SK-N-MC (cell line): ENCODE measurements at regions not wholly inside any gene's neighbourhood (a gene's known extent, or its start where the extent isn't known, plus 50 kb on each side); places are given as distances from the start of the nearest gene placed in this dataset.

Experiments
- DNase-seq: peaks from one replicate; pipeline ENCODE4 v3.0.0-alpha.2; 2011; ENCODE audit warnings: low read depth, low spot score
- H3K27ac ChIP-seq: fragments of 200-600 bp; sonication (generic); 2 replicates; pipeline ENCODE4 v1.5.1; 2016; ENCODE audit warnings: mixed run types
- H3K36me3 ChIP-seq: fragments of 200-600 bp; sonication (generic); 2 replicates; pipeline ENCODE4 v1.6.1; 2017; ENCODE audit warnings: antibody characterized with exemption, low read length, mixed read lengths; ENCODE audit not compliant: insufficient read depth
- H3K4me3 ChIP-seq: fragments of 200-600 bp; sonication (generic); 2 replicates; pipeline ENCODE4 v1.5.1; 2016
- H3K9ac ChIP-seq: fragments of 200-600 bp; sonication (generic); 2 replicates; pipeline ENCODE4 v1.8.0; 2017; ENCODE audit warnings: mixed run types, mixed read lengths; ENCODE audit not compliant: insufficient read length
- H3K9me3 ChIP-seq: fragments of 200-600 bp; sonication (generic); 2 replicates; pipeline ENCODE4 v1.6.1; 2017; ENCODE audit warnings: low read depth, mild to moderate bottlenecking, antibody characterized with exemption, low read length, moderate library complexity, mixed read lengths
- EZH2 ChIP-seq: fragments of 200-600 bp; sonication (generic); IDR thresholded peaks from one replicate; pipeline ENCODE4 v1.6.1; 2017; ENCODE audit warnings: antibody characterized with exemption
- FOXP2 ChIP-seq: optimal IDR thresholded peaks from 2 replicates; pipeline ENCODE3; 2011; ENCODE audit warnings: mild to moderate bottlenecking, moderate library complexity; ENCODE audit not compliant: insufficient read depth; ENCODE audit errors: extremely low read length, control extremely low read depth
- POLR2AphosphoS5 ChIP-seq: IDR thresholded peaks from 2 replicates; pipeline ENCODE4 v1.6.1; 2012; ENCODE audit warnings: mild to moderate bottlenecking, low read depth, low read length, borderline replicate concordance

DNA sequence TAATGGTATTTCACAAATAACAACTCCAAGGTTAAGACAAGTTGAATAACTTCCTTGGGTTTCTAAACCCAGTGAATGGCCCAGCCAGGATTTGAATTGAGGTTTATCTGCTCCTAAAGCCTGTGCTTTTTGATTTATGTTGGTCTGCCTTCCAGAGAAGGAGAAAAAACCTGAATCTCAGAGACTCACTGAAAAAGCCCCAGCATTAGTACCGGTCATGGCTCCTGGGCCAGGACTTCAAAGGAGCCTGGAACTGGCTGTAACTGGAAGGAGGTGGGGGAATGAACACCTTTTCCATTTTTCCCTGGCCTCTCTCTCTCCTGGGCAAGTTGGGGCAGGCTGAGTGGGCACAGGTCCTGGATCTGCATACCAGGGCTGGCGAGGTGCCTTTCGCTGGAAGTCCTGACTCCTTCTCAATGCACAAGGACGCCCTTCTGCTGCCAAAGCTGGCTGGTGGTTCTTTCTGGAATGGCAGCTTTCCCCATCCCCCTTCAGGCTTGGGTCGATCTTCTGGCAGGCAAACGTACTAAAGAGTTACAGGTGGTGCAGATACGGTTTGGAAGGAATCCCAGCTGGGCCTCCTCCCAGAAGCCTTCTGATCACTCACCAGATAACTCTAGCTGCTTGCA is 268.2 kb downstream of the PTEN start:
- Histone ChIP-seq H3K27ac (no peak overlapping the region), H3K9me3 (no peaks in the 10 kb centered on the region), H3K9ac (no peak overlapping the region), H3K4me3 (no peak overlapping the region), H3K36me3 (no peaks in the 10 kb centered on the region)
- no peak for TF ChIP-seq POLR2AphosphoS5
- no peak for TF ChIP-seq EZH2
- no peak for TF ChIP-seq FOXP2
- no peak for DNase-seq

DNA sequence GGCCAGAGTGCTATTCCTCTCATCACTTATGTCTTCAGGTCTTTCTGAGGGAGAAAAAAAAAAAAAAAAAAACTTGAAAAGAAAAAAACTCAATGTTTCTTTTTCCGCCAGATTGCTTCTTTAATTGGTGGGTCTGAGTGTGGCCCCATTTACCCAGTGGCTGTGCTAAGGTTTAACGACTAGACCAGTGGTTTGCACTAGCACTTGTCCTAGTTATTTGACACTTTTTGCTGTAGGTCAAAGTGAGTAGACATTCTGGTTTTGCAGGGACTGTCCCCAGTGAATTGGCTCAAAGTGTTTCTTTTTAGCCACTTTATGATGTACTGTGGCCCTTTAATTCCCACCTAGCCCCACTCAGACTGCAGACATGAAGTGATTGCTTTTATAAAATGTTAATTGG is 273.3 kb downstream of the PTEN start:
- Histone ChIP-seq H3K9me3 (no peaks in the 10 kb centered on the region), H3K4me3 (no peak overlapping the region)

GRCh38 chr10:88138319-88138848 is 275.0 kb downstream of the PTEN start:
- Histone ChIP-seq H3K9ac (no peak overlapping the region), H3K4me3 (no peak overlapping the region), H3K36me3 (no peaks in the 10 kb centered on the region), H3K27ac (no peak overlapping the region), H3K9me3 (no peaks in the 10 kb centered on the region)
- DNase-seq = no peak
- TF ChIP-seq EZH2 = no peak
- no peak for TF ChIP-seq FOXP2
- no peak for TF ChIP-seq POLR2AphosphoS5

More for the DNA sequence above, 273.3 kb downstream of the PTEN start:
- no peak for DNase-seq
- Histone ChIP-seq H3K36me3 (no peaks in the 10 kb centered on the region), H3K9ac (no peak overlapping the region), H3K27ac (no peak overlapping the region)
- TF ChIP-seq EZH2 = no peak
- no peak for TF ChIP-seq POLR2AphosphoS5
- TF ChIP-seq FOXP2 = no peak

GRCh38 chr10:88147000-88147798 is 283.8 kb downstream of the PTEN start:
- no peaks in the 10 kb centered on the region for H3K9me3 ChIP-seq
- no peak overlapping the region for H3K9ac ChIP-seq
- no peaks in the 10 kb centered on the region for H3K36me3 ChIP-seq
- H3K27ac ChIP-seq = no peak overlapping the region
- H3K4me3 ChIP-seq = no peak overlapping the region
- TF ChIP-seq POLR2AphosphoS5 (no peak), EZH2 (no peak), FOXP2 (no peak)
- DNase-seq = no peak

GRCh38 chr10:88149906-88150305 is 286.5 kb downstream of the PTEN start:
- Histone ChIP-seq H3K9me3 (no peaks in the 10 kb centered on the region), H3K4me3 (no peak overlapping the region), H3K9ac (no peak overlapping the region), H3K27ac (no peak overlapping the region), H3K36me3 (no peaks in the 10 kb centered on the region)
- TF ChIP-seq FOXP2 = no peak
- TF ChIP-seq POLR2AphosphoS5 = no peak
- no peak for TF ChIP-seq EZH2
- DNase-seq = no peak

DNA sequence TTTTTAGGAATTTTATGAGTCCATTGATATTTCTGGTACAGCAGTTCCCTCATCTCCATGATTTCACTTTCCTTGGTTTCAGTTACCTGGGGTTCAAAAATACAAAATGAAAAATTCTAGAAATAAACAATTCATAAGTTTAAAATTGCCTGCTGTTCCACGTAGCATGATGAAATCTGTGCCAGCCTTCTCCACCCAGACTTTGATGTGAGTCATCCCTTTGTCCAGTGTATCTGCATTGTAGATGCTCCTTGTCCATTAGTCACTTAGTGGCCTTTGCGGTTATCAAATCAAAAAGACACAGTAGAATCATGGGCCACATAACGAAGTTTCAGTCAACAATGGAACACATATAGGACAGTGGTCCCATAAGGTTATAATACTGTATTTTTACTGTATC is 286.9 kb downstream of the PTEN start:
- H3K36me3 ChIP-seq = no peaks in the 10 kb centered on the region
- DNase-seq = no peak
- TF ChIP-seq EZH2 = no peak
- no peak for TF ChIP-seq FOXP2
- no peak for TF ChIP-seq POLR2AphosphoS5
- H3K27ac ChIP-seq = no peak overlapping the region
- no peak overlapping the region for H3K4me3 ChIP-seq
- H3K9ac ChIP-seq = no peak overlapping the region
- H3K9me3 ChIP-seq = no peaks in the 10 kb centered on the region

DNA sequence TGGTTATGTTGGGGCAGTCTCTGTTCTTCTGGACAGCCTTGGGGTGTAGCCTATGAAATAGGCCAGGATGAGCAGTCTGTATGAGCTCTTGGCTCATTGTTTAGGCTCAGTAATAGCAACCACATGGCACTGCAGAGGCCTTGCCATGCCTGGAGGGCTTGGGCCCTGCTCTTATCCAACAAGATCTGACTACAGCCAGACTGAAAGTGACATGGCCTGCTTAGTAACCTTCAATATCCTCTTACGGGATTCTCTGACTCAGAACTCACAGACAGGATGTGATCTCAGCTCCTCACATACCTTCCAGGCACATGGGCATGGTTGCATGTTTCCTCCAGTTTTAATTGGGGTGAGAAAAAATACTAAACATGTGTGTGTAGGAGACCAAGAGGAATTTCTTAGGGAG is 289.3 kb downstream of the PTEN start:
- Histone ChIP-seq H3K4me3 (no peak overlapping the region), H3K9me3 (no peaks in the 10 kb centered on the region), H3K36me3 (no peaks in the 10 kb centered on the region), H3K9ac (no peak overlapping the region), H3K27ac (no peak overlapping the region)
- no peak for DNase-seq
- TF ChIP-seq EZH2 (no peak), FOXP2 (no peak), POLR2AphosphoS5 (no peak)

GRCh38 chr10:88154596-88155250 is 291.3 kb downstream of the PTEN start:
- Histone ChIP-seq H3K27ac (no peak overlapping the region), H3K9ac (no peak overlapping the region), H3K36me3 (no peaks in the 10 kb centered on the region), H3K9me3 (no peaks in the 10 kb centered on the region), H3K4me3 (no peak overlapping the region)
- DNase-seq = no peak
- TF ChIP-seq EZH2 (no peak), POLR2AphosphoS5 (no peak), FOXP2 (no peak)
